ENCODE measurements at regions not wholly inside any gene's neighbourhood (a gene's known extent, or its start where the extent isn't known, plus 50 kb on each side); places are given as distances from the start of the nearest gene placed in this dataset.

DNA sequence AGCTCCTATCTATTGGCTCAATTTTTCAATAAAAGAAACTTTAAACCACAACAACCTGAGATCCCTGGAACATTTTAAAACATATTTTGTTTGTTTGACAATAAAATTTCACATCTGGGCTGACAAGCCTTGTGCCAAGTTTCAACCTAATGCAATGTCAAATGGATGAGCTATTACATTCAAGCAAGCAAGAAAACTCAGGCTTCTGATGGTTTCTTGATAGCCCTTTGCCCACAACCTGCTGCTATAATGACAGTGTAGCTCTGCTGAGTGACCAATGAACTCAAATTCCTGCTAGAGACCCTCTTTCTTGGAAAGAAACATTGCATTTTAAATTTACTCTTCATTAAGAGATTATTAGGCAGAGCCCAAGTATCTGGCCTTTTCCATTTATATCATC is 472.9 kb downstream of the ARHGEF28 start:
- no peak for DNase-seq (ENCODE audit: low spot score)

DNA sequence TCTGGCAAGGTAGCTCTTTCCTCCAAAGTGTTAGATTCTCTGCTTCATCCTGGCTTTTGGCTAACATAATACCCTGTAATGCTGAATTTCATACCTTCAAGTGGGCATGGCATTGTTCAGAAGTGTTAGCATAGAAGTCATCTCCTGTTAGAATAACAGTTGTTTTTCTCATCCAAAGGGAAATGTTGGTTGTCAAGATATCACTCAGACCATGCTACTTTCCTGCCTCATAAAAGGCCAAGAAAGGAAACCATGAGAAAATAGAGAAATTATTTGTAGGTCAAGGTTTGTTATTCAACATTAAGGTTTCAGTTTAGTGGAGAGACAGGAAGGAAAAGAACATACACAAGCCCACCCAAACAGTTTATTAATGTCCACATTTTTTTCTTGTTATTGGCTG is 472.5 kb downstream of the ARHGEF28 start:
- DNase-seq (ENCODE audit: low spot score) = no peak

DNA sequence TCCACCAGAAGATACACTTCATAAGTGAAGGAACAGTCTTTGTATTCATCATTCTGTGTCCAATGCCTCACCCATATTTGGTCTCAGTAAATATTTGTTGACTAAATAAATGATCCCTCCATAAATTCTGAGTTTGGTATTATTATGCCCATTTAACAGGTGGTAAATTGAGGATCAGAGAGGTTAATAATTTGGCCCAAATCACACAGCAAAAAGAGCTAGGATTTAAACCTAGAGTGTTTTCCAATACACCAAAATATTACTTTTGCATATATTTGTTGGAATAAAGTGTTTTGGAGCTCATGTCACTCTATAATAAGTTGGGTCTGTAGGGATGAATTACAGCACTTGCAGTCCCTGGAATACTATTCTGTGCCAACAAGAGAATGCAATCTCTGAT is 470.3 kb downstream of the ARHGEF28 start:
- no peak for DNase-seq (ENCODE audit: low spot score)

DNA sequence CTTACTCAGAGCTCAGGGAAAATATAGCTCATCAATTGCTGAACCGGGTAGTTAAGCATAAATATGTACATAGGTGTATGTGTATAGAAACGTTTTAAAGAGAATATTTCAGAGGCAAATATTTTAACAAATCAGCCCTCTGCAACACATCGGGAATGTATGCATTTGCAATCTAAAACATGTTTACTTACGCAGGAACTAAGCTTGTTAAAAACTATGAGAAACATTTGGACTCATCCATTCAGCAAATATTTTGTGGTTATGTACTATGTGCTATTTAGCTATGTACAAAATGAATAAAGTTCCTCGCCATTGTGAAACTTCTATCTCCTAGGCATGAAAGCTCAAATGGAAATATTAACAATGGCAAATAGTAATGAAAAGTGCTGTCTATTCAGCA is 469.9 kb downstream of the ARHGEF28 start:
- DNase-seq (ENCODE audit: low spot score) = no peak

DNA sequence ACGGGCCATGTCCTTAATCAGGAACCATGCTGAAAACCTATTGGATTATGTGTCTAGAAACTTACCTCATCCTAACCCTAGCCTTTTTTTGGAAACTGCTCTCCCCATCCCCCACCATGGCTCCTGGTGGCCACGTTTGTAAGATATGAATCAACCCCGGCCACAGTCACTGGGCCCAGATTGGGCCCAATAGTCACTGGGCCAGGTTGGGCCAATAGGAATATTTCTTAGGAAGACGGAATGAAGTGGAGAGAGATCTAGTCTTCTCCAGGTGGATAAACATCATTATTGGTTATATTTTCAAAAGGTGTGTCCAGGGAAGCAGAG is 468.7 kb downstream of the ARHGEF28 start:
- no peak for DNase-seq (ENCODE audit: low spot score)

DNA sequence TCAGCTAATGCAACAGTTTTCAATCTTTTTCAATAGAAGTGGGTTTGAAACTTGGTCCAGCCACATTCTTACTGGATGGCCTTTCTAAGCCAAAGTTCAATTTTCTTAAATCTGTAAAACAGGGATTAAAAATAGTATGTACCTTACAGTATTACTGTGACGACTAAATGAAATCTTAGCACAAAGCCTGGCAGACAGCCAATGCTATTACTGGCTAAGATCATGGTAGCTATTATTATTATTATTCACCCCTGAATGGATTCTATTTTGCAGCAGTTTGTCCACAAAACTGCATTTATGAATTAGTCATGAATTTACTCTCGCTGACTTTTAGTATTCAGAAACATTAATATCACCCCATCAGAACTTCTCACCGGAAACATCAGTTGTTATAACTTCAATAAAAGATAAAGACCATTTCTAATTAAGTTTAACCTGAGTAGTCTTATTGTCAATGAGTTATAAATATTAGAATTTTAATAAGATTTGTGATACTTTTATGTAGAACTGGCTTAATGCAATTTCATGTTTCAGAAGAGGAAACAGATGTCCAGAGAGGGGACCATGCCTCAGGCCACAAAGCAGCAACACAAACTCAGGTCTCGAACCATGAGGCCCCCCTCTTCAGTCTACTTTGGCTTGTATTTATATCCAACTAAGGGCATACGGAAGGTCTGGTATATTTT is 468.2 kb downstream of the ARHGEF28 start:
- no peak for DNase-seq (ENCODE audit: low spot score)

DNA sequence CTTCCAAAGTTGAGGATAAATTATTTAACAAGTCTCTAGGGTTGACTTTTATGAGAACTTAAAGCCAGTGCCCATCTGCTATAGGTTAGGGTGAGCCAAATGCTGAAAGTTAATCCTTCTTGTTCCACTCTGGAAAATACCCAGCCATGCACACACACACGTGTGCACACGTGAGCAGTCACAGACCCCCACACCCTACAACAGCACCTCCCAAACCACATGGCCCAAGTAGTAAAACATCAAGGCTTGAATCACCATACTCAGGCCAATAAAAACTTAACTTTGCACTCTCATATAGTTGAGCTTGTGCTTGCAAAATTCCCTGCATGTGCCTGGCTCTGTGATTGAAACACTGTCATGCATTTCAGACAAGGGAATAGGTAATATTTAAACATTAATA is 467.6 kb downstream of the ARHGEF28 start:
- DNase-seq (ENCODE audit: low spot score) = no peak

DNA sequence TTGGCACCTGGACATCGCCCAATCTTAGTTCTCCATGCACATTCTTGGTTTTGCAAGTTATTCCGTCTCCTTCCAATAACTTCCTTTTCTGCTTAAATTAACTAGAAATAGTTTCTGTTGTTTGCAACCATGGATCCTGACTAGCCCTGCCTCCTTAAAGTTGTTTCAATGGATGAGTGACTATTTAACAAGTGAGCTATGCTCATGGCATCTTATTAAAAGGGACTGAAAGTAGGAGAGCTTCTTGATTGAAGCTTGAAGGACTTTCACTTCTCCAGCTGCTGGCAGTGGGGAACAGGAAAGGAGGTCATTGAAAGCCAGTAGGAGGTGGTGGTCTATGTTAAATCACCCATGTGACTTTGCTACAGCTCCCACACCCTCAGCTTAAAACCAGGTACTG is 466.8 kb downstream of the ARHGEF28 start:
- DNase-seq (ENCODE audit: low spot score) = no peak

DNA sequence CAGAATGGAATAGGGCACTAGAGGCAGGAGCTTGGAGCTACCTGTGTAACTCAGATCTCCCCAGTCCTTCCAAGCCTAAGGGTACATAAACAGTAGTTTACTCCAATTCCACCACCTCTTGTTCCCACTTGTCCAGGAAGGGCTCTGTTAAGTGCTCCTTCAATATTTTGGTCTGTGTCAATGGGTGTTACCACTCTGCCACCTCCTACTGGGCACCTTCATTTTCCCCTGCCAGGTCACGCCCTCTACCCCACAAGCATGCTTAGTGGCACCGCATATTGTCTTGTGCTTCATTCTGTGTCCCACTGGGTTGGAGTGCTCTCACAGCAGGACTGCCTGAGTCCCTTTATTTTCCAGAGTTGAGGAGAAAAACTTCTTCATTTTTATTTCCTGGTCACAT is 459.8 kb downstream of the ARHGEF28 start:
- no peak for DNase-seq (ENCODE audit: low spot score)

DNA sequence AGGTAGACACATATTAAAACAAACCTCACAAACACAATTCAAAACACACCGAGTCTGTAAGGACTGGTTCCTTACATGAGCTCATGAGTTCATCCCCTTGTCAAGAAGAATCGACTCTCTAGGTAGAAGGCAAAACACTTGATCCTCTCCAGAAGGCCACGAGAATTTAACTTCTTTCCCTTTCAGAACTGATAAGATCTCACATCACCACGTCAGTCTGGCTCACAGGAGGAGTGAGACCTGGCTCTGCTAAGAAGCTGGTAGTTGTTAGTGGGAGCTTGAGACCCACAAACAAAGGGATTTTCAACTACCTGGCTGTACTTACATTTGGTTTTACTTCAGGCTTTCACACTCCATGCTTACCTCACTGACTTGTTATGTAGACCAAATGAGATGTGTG is 459.2 kb downstream of the ARHGEF28 start:
- no peak for DNase-seq (ENCODE audit: low spot score)

DNA sequence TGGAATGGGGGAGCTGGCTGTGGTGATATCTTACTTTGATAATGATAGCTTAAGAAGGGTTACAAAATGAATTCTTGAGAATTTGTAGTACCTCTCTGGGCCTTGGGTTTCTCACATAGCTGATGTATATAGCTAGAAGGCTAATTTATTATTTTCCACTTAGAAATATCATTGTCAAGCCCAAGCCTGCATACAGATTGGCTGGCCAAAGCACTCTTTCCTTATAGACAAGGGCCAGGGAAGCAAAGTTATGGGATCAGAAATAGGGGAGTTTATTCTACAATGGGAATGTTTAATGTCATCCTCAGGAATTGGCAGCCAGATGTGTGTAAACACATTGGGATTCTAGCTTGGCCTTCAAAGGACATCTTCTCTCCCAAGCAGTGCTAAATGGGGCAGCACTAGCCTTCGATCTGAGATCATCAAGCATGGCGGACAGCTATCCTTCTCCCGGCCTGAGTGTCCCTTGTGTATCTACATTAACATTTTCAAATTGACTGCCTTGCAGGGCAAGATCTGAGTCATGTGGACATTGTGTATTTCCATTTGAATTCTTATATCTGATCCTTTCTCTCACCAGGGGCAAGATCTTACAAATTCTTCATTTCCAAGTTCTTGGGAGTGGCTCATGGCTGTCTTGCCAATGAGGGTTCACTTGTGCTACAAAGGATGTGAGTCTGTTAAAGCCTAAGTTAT is 457.2 kb downstream of the ARHGEF28 start:
- no peak for DNase-seq (ENCODE audit: low spot score)

DNA sequence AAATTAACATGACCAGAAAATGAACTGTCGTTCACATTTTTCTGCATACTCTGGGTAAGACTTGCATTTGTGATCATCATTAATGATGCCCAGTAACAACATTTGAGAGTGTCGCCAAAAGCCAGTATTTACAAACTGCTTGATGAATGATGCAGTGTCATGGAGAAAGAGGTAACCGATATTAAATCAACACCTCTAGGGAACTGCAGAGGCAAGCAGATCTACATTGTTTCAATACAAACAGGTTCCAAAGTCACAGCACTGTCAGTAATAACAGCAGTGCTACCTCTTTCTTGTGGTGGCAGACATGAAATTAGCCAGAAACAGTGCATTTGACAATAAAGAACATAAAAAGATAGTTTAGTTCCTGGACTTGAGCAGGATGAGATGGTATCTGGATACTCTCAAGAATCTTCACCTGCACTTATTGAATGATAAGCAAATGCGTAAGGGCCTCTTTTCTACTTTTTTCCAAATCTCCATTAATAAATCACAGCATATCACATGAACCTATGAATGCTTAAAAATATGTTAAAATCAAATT is 456.6 kb downstream of the ARHGEF28 start:
- DNase-seq (ENCODE audit: low spot score) = no peak

DNA sequence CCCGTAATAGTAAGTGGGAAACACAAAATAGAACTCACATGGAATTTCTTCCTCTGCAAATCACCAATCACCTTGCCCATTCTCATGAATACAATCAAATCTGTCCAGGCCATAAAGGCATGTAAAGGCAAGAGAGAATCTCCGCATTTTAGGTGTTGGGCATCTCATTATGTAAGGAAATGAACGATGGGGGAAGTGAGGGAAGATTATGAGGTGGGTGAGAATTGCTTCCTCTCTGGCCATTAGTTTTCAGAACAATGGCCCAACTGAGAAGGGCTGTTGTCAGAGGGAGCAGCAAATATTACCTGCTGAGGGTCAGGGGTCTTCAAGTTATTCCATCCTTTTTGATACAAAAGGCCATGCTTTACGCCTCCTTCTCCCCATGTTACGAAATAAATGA is 455.1 kb downstream of the ARHGEF28 start:
- DNase-seq (ENCODE audit: low spot score) = no peak

DNA sequence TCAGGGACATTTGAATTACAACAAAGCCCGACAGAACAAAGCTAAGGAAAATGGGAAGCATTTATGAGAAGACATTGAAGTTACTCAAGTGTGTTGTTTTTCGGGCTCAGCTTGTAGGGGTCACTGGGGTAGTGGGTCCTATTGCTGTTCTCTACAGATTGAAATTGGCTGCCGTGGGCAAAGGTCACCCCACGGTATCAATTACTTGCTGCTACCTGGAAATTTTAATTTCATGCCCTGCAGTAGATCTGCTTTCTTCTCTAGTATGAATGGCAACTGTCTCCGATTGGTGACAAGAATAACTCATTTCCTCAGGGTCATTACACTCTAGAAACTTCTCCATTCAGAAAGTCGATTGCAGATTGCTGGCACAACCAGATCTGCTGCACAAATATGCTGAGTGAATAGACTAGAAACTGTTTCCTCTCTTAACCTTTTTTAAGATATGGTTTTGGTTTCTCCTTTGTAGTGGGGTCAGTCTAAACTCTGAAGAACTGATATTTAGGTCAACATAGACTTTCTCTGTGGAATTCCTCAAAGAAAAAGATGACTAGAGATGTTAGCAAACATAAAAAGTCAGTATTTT is 454.1 kb downstream of the ARHGEF28 start:
- no peak for DNase-seq (ENCODE audit: low spot score)

DNA sequence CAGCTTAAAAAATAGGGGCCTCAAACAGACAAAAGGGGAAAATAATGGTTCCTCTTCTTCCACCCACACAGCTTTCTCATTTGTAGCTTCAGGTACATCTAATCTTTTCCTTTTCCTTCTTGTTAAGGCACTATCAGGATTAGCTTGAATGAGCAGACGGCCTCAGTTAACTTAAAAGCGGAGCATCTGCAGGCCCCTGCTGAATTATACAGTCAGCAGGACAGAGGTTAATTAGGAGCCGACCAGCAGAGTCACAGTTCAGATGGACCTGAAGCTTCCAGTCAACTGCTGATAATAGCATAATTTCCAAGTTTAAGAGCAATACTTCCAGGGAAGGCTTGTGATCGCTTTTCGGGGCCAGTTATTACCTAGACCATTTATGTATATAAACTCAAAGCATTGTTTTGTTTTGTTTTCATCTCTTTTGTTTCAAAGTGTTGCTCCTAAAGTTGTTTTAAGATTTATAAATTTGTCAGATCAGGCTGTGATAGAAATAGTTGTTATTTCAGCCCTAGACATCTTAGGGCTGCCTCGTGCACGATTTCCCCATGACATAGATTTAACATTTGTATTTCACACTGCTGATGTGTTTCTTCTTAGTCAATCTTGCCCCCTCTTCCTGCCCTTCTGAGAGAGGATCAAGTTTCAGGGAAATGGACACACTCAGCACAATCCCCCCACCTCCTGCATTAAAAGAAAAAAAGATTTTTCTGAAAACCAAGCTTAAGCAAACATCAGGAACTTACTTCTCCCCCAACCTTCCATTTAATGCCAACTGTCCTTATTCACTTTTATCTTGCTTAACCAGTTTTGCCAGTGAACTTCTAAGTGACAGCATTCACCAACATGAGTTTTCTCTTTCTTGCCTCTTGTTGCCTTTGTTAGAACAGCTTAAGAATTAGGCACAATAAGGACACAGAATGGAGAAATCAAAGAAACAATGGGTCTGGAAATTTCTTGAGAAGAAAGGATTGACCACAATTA is 449.8 kb downstream of the ARHGEF28 start:
- DNase-seq (ENCODE audit: low spot score) = no peak

DNA sequence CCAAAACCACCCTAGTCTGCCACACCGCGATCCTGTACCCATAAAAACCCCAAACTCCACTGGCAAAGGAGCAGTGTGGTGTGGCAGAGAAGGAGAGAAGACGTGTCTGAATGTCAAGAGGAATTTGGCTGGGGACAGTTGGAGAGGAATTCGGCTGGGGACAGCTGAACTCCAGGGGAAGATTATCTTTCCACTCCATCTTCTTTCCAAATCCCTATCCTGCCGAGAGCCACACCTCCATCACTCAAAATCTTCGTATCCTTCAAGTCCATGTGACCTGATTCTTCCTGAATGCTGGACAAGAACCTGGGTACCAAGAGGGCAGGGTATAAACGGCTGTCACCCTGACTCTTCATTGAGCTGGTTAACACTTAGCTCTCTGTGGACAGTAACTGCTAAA is 448.1 kb downstream of the ARHGEF28 start:
- no peak for DNase-seq (ENCODE audit: low spot score)

DNA sequence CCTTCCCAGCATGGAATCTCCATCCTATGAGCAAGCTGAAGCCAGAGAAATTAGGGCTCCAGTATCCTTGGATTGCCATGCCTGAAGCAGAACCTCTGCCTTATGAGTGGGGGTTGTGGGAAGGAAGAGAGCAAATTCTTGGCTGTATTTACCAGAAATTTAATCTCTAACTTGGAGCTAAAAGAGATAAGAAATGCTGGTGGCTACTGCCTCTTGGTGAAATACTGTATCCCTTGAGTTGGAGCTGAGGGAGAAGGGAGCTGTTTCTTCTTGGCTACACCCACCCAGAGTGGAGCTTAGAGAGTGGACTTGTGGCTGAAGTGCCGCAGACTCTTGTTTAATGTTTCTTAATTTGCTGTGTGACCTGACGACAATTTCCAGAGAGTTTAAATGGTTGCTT is 447.3 kb downstream of the ARHGEF28 start:
- DNase-seq (ENCODE audit: low spot score) = no peak

DNA sequence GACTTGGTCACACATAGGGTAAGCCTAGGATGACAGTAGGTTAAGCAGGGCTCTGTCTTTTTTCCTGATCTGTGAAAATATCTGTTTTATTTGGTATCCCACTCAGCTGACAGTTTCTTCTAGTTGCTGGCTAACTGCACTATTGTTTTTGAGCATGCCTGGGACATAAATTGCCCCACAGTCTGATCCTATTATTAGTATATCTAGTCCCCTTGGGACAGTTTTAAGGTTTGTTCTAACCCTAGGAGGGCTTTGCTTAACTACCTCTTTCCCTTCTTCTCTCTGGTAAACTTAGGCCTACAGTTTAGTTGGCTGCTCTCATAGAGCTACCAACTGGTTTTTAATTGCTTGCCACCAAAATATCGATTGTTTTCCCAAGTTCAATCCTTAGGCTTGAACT is 446.6 kb downstream of the ARHGEF28 start:
- DNase-seq (ENCODE audit: low spot score) = no peak

DNA sequence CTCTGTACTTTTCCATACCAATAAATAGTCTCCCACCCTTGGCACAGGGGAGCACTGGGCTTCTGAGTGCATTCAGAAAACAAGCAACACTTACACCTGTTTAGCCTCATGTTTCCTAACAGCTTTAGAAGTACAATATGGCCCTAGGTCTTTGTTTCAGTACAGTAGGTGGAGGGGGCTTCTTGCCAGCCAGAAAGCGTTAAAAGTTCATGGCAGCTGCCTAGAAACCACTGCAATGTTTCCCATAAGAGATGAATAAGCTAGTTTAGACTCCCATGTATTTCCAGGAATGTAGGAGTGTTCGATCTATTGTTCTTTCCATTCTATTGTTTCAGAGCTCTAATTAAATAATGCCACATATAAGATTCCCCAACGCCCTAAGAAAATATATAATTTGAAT is 444.8 kb downstream of the ARHGEF28 start:
- no peak for DNase-seq (ENCODE audit: low spot score)

DNA sequence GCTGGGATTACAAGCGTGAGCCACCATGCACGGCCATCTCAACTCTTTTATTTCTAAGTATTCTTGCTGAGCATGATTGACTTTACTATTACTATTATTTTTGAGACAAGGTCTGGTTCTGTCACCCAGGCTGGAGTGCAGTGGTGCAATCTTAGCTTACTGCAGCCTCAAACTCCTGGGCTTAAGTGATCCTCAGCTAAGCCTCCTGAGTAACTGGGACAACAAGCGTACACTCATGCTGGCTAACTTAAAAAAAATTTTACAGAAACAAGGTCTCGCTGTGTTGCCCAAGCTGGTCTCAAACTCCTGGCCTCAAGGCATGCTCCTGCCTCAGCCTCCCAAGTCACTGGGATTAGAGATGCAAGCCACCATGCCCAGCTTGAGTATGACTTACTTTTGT is 443.7 kb downstream of the ARHGEF28 start:
- no peak for DNase-seq (ENCODE audit: low spot score)

DNA sequence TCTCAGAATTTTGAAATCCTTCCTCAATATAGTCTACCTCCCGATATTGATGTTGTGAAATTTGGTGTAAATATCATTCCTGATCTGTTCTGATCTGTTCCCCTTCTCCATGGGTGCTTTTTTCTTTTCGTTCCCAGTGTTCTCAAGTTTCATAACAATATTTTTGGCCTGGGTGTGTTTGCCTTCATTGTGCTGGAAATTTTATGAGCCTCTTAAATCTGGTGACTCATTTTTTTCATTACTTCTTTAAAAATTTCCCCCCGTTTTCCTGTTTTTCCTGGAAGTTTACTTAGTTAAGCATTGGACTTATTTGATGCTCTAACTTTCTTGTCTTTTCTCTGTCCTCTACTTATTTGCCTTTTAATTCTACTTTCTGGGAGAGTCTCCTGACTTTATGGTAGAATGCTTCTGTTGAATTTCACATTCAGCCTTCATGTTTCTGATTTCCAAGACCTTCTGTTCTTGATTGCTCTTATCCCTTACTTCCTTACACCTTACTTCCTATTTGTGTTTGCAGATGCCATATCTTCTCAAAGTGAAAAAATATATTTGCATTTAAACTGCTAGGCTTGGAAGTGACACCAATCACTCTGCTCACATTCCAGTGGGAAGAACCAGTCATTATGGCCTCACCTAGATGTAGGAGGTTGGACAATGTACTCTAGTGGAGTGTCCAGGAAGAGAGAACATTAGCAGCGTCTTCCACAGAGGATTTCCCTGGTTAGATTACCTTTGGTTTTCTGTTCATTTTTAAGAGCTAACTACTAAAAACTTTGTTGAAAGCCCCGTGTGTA is 441.9 kb downstream of the ARHGEF28 start:
- DNase-seq (ENCODE audit: low spot score) = no peak
